GM23248 (cell line): ENCODE measurements at regions not wholly inside any gene's neighbourhood (a gene's known extent, or its start where the extent isn't known, plus 50 kb on each side); places are given as distances from the start of the nearest gene placed in this dataset.

Source experiments
- EZH2 ChIP-seq: fragments of 200-600 bp; sonication (generic); IDR thresholded peaks from 2 replicates; pipeline ENCODE4 v1.6.1; 2018; ENCODE audit warnings: antibody characterized with exemption, mild to moderate bottlenecking; ENCODE audit not compliant: insufficient read depth, poor library complexity, severe bottlenecking
- EZH2phosphoT487 ChIP-seq: fragments of 200-600 bp; sonication (generic); IDR thresholded peaks from 2 replicates; pipeline ENCODE4 v1.6.1; 2018; ENCODE audit warnings: antibody characterized with exemption, moderate library complexity, mild to moderate bottlenecking, low read depth; ENCODE audit not compliant: insufficient read depth

DNA sequence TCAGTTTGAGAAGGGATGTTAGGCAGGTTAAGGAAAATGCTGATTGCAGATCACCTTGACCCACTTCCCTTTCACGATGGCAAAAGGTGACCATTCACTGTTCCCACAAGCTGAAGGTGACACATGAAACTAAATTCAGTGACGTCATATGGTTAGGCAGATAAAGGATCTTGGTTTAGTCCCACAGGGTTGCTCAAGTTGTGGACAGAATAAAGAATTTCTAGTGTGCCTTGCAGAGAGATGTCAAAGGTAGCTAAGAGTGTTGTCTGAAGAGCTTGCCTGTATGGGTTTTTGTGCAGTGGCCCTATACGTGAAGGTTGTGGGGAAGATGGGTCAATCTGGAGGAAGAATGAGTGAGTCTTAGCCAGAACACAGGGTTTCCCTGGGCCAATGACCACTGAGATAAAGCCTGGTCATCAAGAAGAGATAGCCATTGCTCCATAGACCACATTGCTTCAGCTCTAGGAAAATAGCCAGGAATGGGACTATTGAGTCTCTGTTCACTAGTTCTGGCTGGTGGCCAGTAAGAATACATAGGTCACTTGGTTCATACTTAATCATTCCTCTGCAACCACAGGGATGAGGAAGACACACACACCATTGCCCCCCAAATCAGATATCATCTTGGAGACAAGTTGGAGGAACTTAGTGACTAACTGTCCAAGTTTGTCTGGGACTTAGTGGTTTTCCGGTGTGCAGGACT lies 148.5 kb upstream of the ATXN1 start:
- TF ChIP-seq EZH2 (no peak), EZH2phosphoT487 (peak; percentile 72; the same call in 1 of the 2 replicates)
